Hepatocyte (in vitro differentiated cells): ENCODE measurements at regions not wholly inside any gene's neighbourhood (a gene's known extent, or its start where the extent isn't known, plus 50 kb on each side); places are given as distances from the start of the nearest gene placed in this dataset.

Experiments used
- DNase-seq: peaks from one replicate; pipeline ENCODE4 v3.0.0-alpha.2; 2016; ENCODE audit warnings: low spot score
- H2AFZ ChIP-seq: fragments of 200-600 bp; sonication (generic); 2 replicates; pipeline ENCODE4 v1.6.0; 2016; ENCODE audit warnings: antibody characterized with exemption, mild to moderate bottlenecking
- H3K27ac ChIP-seq: fragments of 200-600 bp; sonication (generic); 2 replicates; pipeline ENCODE4 v1.5.1; 2016; ENCODE audit warnings: mild to moderate bottlenecking
- H3K27me3 ChIP-seq: fragments of 200-600 bp; sonication (generic); 2 replicates; pipeline ENCODE4 v1.6.1; 2016
- H3K36me3 ChIP-seq: fragments of 200-600 bp; sonication (generic); replicated peaks from 2 replicates; pipeline ENCODE4 v1.5.1; 2016; ENCODE audit warnings: low read depth; ENCODE audit not compliant: insufficient read depth
- H3K4me1 ChIP-seq: fragments of 200-600 bp; sonication (generic); 2 replicates; pipeline ENCODE4 v1.5.1; 2016; ENCODE audit warnings: mild to moderate bottlenecking, moderate library complexity; ENCODE audit not compliant: insufficient read depth
- H3K4me2 ChIP-seq: fragments of 200-600 bp; sonication (generic); 2 replicates; pipeline ENCODE4 v1.6.0; 2016
- H3K4me3 ChIP-seq: fragments of 200-600 bp; sonication (generic); 2 replicates; pipeline ENCODE4 v1.5.1; 2016; ENCODE audit warnings: mild to moderate bottlenecking
- H3K79me2 ChIP-seq: fragments of 200-600 bp; sonication (generic); 2 replicates; pipeline ENCODE4 v1.6.0; 2017; ENCODE audit warnings: mild to moderate bottlenecking
- H3K9me2 ChIP-seq: fragments of 200-600 bp; sonication (generic); replicated peaks from 2 replicates; pipeline ENCODE4 v1.6.0; 2017; ENCODE audit warnings: mild to moderate bottlenecking; ENCODE audit not compliant: insufficient read depth
- H3K9me3 ChIP-seq: fragments of 200-600 bp; sonication (generic); 2 replicates; pipeline ENCODE4 v1.5.1; 2016; ENCODE audit warnings: low read depth, mild to moderate bottlenecking
- H4K20me1 ChIP-seq: fragments of 200-600 bp; sonication (generic); 2 replicates; pipeline ENCODE4 v1.6.0; 2016; ENCODE audit warnings: mild to moderate bottlenecking; ENCODE audit not compliant: insufficient read depth, poor library complexity, severe bottlenecking
- CTCF ChIP-seq: fragments of 200-600 bp; sonication (generic); IDR thresholded peaks from 2 replicates; pipeline ENCODE4 v1.5.1; 2016; ENCODE audit warnings: antibody characterized with exemption, mild to moderate bottlenecking; ENCODE audit not compliant: poor library complexity
- EZH2 ChIP-seq: fragments of 200-600 bp; sonication (generic); IDR thresholded peaks from 2 replicates; pipeline ENCODE4 v1.6.1; 2016; ENCODE audit warnings: antibody characterized with exemption, mild to moderate bottlenecking, borderline replicate concordance
- EZH2phosphoT487 ChIP-seq: fragments of 200-600 bp; sonication (generic); IDR thresholded peaks from one replicate; pipeline ENCODE4 v1.6.1; 2018; ENCODE audit warnings: antibody characterized with exemption, mild to moderate bottlenecking, low read depth, moderate library complexity; ENCODE audit not compliant: unreplicated experiment, severe bottlenecking
- WGBS: methylation state at CpG from one replicate; pipeline ENCODE4 v1.1.6; 2016; ENCODE audit warnings: low lambda C conversion rate; ENCODE audit errors: missing lambda C conversion rate; 5-methylcytosine and 5-hydroxymethylcytosine counted together

- Histone ChIP-seq H3K36me3 (no peaks in the 10 kb centered on the region), H4K20me1 (no peaks in the 10 kb centered on the region), H3K4me2 (no peak overlapping the region), H3K27me3 (no peaks in the 10 kb centered on the region), H2AFZ (no peak overlapping the region), H3K4me3 (no peak overlapping the region), H3K9me2 (no peaks in the 10 kb centered on the region), H3K27ac (no peak overlapping the region), H3K79me2 (no peaks in the 10 kb centered on the region), H3K9me3 (no peaks in the 10 kb centered on the region), H3K4me1 (no peaks in the 10 kb centered on the region)
- DNase-seq = no peak
- TF ChIP-seq EZH2 (no peak), EZH2phosphoT487 (no peak), CTCF (no peak)
- WGBS = 73% methylated on average over 2 of the region's 2 CpGs
Observed at GRCh38 chr6:78515271-78515670, 352.1 kb upstream of the IRAK1BP1 start.

GRCh38 chr6:78517399-78517798, 350.0 kb upstream of the IRAK1BP1 start:
- Histone ChIP-seq H4K20me1 (no peaks in the 10 kb centered on the region), H3K27me3 (no peaks in the 10 kb centered on the region), H2AFZ (no peak overlapping the region), H3K4me2 (no peak overlapping the region), H3K27ac (no peak overlapping the region), H3K4me3 (no peak overlapping the region), H3K9me2 (no peaks in the 10 kb centered on the region), H3K4me1 (no peaks in the 10 kb centered on the region), H3K36me3 (no peaks in the 10 kb centered on the region), H3K79me2 (no peaks in the 10 kb centered on the region), H3K9me3 (no peaks in the 10 kb centered on the region)
- no peak for TF ChIP-seq EZH2phosphoT487
- TF ChIP-seq CTCF = no peak
- no peak for DNase-seq
- 82% methylated on average over 2 of the region's 2 CpGs for WGBS

GRCh38 chr6:78523622-78524021, 343.7 kb upstream of the IRAK1BP1 start:
- Histone ChIP-seq H2AFZ (no peak overlapping the region), H3K4me3 (no peak overlapping the region), H3K4me1 (no peaks in the 10 kb centered on the region), H3K9me2 (no peaks in the 10 kb centered on the region), H3K9me3 (no peaks in the 10 kb centered on the region), H3K27me3 (no peaks in the 10 kb centered on the region), H3K79me2 (no peaks in the 10 kb centered on the region), H3K4me2 (no peak overlapping the region), H3K27ac (no peak overlapping the region), H3K36me3 (no peaks in the 10 kb centered on the region), H4K20me1 (no peaks in the 10 kb centered on the region)
- no peak for DNase-seq
- TF ChIP-seq EZH2phosphoT487 = no peak
- TF ChIP-seq CTCF = no peak
- TF ChIP-seq EZH2 = no peak

- no peak for DNase-seq
- Histone ChIP-seq H3K4me3 (no peak overlapping the region), H3K27ac (no peak overlapping the region), H4K20me1 (no peaks in the 10 kb centered on the region), H3K9me2 (no peaks in the 10 kb centered on the region), H2AFZ (no peak overlapping the region), H3K4me2 (no peak overlapping the region), H3K4me1 (no peaks in the 10 kb centered on the region), H3K79me2 (no peaks in the 10 kb centered on the region), H3K9me3 (no peaks in the 10 kb centered on the region), H3K27me3 (no peaks in the 10 kb centered on the region), H3K36me3 (no peaks in the 10 kb centered on the region)
- WGBS = 66% methylated on average over 2 of the region's 2 CpGs
- TF ChIP-seq CTCF (no peak), EZH2 (no peak), EZH2phosphoT487 (no peak)
Observed at GRCh38 chr6:78525976-78526375, 341.4 kb upstream of the IRAK1BP1 start.
